Endothelial cell of umbilical vein (primary cell): ENCODE measurements at regions not wholly inside any gene's neighbourhood (a gene's known extent, or its start where the extent isn't known, plus 50 kb on each side); places are given as distances from the start of the nearest gene placed in this dataset.

Source experiments
- CTCF ChIP-seq, 2 donors: IDR thresholded peaks; 1 replicate in 1 of 2; 2 replicates in 1 of 2; pipeline ENCODE4 v1.5.1; 2011; ENCODE audit warnings: low read length in 2 of 2, mild to moderate bottlenecking in 2 of 2, moderate library complexity in 2 of 2, control low read depth in 1 of 2, inconsistent platforms in 1 of 2, low read depth in 1 of 2; ENCODE audit not compliant: insufficient read depth in 1 of 2; ENCODE audit errors: extremely low read depth in 1 of 2
- EZH2 ChIP-seq: IDR thresholded peaks from 2 replicates; pipeline ENCODE4 v1.6.1; 2012; ENCODE audit warnings: borderline replicate concordance, low read depth, mild to moderate bottlenecking, moderate library complexity, low read length, inconsistent platforms; ENCODE audit not compliant: severe bottlenecking
- POLR2A ChIP-seq: IDR thresholded peaks from 2 replicates; pipeline ENCODE4 v1.6.1; 2012; ENCODE audit warnings: low read depth, mild to moderate bottlenecking, control low read depth, low read length
- POLR2AphosphoS5 ChIP-seq: IDR thresholded peaks from 2 replicates; pipeline ENCODE4 v1.6.1; 2012; ENCODE audit warnings: low read depth, mild to moderate bottlenecking, control low read depth, low read length, moderate library complexity; ENCODE audit not compliant: insufficient read depth

- TF ChIP-seq POLR2A (no peak), POLR2AphosphoS5 (no peak), CTCF (IDR thresholded peaks at IDR 0.05; ENCODE audit: extremely low read depth in 1 of 2, insufficient read depth in 1 of 2, low read depth in 1 of 2, low read length in 2 of 2) (no peak), EZH2 (no peak)
Measured at GRCh38 chr2:234722176-234722575, 225.3 kb upstream of the ARL4C start.
